ENCODE measurements at regions not wholly inside any gene's neighbourhood (a gene's known extent, or its start where the extent isn't known, plus 50 kb on each side); places are given as distances from the start of the nearest gene placed in this dataset.

- TF ChIP-seq POLR2A (IDR thresholded peaks at IDR 0.05; ENCODE audit: low read length) (no peak), GATA1 (IDR thresholded peaks at IDR 0.05; ENCODE audit: low read depth, low read length) (no peak)
Observed at GRCh38 chr1:168833801-168834224, 104.8 kb upstream of the DPT start.
